Daoy (cell line): ENCODE measurements at regions not wholly inside any gene's neighbourhood (a gene's known extent, or its start where the extent isn't known, plus 50 kb on each side); places are given as distances from the start of the nearest gene placed in this dataset.
"Not testable (repeated sequence)": the region's sequence is repeated elsewhere in the genome, so short reads cannot be mapped to it uniquely, and the experiment has no call there.

Experiments
- DNase-seq: peaks from one replicate; pipeline ENCODE4 v3.0.0-alpha.2; 2015; ENCODE audit warnings: low read depth

DNA sequence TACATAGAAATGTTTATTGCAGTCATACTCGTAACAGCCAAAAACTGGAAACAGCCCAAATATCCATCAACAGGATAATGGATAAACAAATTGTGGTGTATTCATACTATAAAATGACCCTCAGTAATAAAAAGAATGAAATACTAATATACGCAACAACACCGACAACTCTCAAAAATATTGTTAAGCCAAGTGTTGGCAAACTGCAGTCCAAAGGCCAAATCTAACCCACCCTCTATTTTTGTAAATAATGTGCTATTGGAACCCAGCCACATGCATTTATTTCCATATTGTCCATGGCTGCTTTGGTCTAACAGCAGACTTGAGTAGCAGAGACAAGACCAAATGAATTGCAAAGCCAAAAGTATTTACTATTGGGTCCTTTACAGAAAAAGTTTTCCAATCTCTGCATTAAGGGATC, 151.0 kb downstream of the MREG start:
- DNase-seq, result no peak

DNA sequence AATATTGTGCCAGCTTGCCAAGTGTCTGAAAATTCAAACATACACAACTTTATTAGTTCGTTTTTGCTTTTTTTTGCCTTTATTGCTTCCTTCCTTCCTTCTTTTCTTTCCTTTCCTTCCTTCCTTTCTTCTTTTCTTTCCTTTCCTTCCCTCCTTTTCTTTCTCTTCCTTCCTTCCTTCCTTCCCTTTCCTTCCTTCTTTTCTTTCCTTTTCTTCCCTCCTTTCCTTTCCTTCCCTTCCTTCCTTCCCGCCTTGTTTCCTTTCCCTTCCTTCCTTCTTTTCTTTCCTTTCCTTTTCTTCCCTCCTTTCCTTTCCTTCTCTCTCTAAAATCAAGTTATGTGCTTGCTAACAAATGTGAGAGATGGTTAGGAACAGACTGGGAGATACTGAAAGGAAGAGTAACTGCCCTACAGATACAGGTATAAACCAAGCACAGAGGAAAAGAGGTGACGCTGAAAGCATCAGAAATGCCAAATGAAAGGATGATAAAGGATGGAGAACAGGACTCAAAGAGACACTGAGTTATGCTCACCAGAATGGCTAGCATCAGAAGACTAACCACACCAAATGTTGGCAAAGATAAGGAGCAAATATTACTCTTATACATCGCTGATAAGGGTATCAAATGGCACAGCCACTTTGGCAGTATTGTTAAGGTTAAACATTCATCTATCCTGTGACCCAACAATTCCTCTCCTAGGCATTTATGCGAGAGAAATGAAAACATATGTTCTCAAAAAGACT, 151.6 kb downstream of the MREG start:
- no peak for DNase-seq

DNA sequence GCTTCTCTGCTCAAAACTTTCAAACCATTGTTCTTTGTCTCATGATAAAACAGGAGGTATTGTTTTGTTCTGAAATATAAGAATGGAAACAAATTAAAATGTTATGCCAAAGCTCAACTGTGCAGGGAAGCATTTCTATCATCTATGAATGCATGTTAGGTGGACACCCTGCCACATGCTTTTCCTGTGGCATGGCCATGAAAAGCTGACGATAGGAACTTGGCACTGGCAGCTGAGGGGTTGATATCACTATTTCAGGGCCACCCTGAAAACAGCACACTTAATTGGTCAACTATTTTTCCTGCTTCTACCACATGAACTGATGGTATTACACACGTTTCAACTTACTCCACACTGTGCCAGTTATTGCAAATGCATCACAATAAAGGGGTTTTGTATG, 157.3 kb downstream of the MREG start:
- no peak for DNase-seq

DNA sequence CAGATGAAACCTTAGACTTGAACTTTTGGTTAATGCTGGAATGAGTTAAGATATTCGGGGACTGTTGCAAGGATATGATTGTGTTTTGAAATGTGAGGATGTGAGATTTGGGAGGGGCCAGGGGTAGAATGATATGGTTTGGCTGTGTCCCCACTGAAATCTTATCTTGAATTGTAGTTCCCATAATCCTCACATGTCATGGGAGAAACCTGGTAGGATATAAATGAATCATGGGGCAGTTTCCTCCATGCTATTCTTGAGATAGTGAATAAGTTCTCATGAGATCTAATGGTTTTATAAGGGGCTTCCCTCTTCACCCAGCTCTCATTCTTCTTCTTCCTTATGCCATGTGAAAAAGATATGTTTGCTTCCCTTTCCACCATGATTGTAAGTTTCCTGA, 158.0 kb downstream of the MREG start:
- not testable (repeated sequence) for DNase-seq

DNA sequence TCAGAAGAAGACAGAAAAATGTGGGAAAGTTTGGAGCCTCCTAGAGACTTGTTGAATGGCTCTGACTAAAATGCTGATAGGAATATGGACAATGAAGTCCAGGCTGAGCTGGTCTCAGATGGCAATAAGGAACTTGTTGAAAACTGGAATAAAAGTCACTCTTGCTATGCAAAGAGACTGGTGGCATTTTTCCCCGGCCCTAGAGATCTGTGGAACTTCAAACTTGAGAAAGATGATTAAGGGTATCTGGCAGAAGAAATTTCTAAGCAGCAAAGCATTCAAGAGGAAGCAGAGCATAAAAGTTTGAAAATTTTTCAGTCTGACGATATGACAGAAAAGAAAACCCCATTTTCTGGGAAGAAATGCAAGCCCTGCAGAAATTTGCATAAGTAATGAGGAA, 159.3 kb downstream of the MREG start:
- DNase-seq, result no peak

DNA sequence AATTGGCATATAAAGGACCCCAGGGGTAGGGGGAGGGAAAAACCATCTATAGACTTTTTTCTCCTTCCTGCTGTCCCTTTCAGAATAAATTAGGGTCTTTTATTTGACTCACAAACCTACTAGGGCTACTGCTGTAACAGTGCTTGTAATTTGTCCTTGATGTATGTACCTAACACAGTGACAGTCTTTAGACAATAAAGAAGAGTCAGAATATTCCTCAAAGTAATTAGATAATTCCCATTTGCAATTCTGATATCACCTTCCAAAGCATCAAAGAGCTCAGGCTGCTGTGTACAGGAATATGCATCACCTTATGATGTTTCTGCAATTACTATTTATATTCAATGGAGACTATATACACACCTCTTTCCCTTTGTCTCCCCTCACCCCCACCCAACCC, 161.7 kb downstream of the MREG start:
- DNase-seq, result no peak

DNA sequence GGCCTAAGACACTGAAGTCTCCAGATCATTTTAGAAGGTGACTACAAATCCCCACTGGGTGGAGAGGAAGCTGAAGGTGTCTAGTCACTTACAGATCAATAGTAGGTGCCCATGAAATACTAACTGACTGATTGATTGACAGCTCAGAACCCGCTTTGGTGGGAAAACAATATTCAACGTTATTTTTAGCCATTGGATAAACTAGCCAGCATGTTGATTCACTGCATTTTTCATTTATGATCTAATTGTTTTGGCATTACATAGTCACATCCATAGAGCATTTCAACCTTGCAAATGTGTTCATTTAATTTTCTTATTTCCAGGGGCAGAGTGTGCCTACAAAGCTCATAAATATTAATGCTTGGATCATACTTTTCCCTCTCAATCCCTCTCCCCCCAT, 162.3 kb downstream of the MREG start:
- DNase-seq, result no peak

DNA sequence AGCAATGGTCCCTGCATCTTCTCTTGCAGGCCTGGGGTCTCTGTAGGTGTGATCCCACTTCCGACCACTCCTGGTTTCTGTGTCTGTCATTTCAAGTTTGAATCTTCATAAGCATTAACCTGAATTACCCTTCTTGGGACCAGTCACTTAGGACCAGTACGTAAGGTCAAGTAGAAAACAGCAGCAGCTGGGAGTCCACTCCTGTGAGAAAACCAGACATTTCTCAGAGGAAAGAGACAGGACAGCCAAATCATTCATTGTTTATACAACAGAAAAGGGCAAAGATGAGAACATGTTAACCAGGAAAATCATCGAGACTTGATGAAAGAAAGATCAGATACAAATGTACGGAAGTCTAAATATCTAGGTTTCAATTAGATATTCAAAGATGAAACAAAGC, 163.0 kb downstream of the MREG start:
- DNase-seq, result no peak

DNA sequence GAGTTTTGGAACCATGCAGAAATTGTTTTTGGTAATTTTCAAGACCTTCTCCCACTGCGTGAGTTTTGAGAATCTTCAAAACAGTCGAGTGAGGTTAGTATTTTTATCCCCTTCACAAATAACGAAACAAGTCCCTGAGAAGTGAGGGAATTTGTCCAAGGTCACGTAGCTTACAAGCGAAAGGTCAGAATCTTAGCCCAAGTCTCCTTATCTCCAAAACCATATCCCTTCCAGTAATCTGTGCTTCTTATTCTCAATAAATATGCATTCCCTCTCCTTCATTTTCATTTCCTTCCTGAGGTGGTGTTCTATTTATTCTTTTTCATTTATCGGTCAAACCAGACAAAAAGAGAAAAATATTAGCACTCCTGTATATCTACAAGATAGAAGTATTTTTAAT, 163.6 kb downstream of the MREG start:
- no peak for DNase-seq

DNA sequence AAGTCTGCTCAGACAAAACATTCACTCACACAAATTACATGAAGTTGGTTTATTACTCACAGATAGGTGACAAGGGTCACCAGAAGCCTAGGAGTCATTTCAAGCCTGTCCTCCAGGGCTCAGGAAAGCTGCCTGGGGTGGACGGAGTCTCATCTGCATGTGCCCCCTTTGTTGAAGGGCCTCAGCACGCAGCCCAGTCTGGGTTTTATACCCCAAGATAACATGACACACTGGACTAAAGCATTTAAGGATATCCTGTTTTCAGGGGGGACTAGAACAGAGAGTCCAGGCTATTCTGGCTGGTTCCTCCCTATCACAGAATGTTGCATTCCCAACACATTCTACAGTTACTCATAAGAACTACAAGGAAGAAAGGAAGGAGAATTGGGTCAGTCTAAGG, 164.7 kb downstream of the MREG start:
- no peak for DNase-seq

DNA sequence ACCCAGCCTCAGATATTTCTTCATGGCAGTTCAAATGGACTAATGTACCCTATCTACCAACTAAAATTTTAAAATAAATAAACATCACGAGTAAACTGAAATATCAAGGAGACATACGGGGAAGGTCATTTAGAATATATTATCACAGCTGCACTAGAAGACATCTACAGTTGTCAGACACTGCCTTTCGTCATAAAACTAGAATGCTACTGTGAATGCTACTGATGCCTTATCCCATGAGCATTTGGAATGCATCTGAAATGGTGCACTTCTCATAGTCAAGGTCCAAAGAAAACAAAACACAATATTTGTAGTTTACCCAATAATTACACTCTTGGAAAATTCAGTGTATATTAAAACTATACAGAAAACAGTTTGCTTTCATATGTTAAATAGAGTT, 165.2 kb downstream of the MREG start:
- no peak for DNase-seq

DNA sequence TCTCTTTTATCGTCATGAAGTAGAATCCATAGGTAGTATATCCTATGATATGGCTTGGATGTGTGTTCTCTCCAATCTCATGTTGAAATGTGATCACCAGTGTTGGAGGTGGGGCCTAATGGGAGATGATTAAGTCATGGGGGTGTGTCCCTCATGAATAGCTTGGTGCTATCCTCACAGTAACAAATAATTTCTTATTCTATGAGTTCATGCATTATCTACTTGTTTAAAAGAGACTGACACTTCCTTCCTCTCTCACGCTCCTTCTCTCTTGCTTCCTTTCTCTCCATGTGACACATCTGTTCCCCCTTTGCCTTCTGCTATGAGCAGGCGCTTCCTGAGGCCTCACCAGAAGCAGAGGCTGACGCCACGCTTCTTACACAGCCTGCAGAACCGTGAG, 165.6 kb downstream of the MREG start:
- DNase-seq, result no peak

DNA sequence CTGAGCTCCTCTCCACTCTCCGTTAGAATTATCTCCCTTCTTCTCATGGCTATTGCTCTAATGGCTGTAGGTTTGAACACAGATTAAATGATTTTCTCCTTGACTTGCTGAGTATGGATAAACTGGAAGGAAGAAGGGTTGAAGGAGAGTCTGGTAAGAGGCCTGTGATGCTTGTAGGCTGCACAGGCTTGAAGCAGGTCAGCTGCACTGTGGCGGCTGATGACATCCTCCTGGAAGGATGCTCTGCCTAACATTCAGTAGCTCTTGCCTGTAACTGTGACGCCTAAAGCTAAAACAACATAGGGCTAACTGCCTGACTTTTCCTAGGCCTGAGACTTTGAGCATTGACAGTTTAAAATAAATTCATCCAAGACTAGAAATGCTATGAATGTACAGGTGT, 166.3 kb downstream of the MREG start:
- no peak for DNase-seq

DNA sequence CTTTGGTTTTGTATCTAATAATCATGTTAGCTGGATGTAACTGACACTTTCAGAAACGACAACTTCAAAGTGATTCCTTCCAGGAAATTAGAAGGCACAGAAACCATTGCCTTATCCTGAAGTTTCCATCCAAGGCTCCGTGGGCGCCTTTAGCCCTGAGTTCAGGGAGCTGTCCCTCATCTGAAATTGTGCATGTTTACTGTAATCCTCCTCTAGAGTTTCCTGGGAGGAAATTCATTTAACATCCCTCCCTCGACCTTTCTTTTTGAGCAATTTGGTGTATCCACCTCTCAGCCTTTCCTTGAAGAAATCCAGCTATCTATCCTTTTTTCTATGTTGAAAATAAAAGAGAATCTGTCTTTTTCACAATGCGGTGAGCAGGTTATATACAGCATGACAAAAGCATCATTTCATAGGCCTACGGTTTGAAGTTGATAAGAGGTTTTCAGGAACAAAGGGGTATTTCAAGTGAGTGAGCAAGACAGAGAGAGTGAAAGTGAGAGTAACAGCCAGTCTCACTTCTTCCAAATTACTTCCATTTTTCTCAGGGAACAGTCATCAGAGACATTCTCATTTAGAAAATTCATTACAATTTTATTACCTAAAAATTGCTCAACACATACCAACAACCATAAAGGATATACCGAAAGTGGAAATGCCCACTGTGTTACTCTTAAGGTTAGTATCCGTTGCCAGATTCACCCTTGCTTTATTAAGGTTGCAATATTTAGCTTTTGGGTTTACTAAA, 167.3 kb downstream of the MREG start:
- no peak for DNase-seq

DNA sequence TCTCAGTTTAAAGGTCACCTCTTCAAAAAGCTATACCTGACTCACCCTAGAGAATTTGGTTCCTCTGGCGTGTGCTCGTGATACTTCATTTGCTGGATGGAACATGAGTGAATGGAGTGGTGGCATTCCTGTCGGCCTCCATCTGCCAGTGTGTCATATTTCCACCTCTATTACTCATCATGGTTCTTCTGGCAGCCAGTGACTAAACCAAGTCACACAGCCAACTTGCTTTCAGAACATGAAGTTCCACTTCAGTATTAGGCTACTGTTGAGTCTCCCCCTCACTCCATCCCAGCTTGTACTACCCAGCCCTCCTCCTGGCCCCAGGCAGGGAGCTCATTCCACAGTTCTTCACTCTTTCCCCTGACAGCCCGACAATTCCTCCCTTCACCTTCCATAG, 169.8 kb downstream of the MREG start:
- peak; percentile 85 for DNase-seq

DNA sequence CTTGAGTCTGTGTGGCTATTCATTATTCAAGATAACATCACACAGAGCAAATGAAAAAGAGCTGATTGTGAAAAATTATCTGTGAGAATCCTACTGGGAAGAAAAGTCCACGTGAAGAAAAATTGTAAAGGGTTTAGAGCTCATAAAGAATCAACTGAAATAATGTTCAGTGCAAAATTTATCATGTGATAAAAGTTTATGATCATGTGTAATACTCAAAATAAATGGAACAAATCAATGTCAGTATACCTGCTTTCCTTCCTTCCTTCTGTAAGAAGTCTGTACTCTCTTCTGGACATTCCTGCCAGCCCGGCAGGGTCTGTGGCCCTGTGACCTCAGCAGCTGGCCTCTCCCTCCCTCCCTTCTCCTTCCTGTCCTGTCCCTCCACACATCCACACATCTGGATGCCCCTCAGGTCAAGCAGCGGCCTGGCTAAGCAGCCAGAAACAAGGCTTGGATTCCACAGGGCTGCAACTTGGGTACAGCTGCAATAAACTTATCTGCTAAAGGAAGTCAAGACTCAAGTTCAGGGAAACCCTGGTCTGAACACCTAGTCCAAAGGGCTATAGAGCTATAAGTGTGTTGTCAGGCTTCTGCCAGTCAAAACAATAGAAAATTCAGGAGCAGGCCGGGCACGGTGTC, 172.1 kb downstream of the MREG start:
- no peak for DNase-seq

DNA sequence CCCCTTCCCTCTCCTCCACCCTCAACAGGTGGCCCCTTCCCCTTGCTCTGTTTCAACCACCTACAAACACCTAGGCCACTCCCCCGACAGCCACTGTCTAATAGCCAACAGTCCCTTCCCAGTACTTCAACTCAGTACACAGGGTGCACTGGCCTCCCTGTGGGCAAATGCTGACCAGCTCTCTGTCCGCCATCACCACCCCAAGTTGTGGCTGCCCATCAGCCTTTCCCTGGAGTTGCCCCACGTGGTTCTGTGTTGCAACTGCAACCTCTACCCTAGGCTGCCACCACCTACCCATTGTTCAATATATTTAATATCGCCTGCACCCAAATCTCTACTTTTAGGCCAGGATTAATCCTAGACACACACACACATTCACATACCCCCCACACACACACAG, 173.5 kb downstream of the MREG start:
- no peak for DNase-seq

DNA sequence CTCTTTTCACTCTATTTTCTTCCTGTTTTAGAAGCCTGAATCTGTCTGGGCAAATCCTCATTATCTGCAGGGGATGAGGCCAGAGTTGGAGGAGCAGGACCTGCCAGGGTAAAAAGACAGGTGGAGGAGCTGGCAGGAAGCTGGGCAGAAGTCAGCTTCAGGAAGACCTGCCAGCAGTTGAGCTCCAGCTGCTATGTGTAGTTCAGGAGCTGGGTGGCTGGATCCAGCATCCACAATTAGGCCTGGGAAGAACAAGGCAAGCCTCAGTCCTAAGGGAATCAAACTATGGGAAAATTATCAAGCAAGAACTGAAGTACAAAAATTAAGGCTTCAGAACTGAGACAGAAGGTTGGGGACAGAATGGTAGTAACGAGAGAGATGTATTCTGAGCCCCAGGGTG, 174.0 kb downstream of the MREG start:
- no peak for DNase-seq

DNA sequence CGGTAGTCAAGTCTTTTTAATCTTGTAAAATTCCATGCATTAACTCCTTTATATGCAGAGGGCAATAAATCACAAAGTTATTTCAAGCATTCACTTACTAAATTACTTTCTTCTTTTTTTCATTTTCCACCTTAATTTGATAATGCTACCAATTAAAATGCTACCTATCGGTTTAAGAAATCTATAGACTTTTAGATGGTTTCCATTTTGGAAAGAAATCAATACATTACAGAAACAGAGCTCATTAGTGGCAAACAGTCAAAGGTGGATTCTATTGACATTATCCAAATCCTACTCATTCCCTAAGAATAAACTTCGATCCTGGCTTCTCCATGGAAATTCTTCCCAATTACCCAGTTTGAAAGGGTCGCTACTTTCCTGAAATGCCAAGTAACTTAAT, 176.5 kb downstream of the MREG start:
- no peak for DNase-seq

DNA sequence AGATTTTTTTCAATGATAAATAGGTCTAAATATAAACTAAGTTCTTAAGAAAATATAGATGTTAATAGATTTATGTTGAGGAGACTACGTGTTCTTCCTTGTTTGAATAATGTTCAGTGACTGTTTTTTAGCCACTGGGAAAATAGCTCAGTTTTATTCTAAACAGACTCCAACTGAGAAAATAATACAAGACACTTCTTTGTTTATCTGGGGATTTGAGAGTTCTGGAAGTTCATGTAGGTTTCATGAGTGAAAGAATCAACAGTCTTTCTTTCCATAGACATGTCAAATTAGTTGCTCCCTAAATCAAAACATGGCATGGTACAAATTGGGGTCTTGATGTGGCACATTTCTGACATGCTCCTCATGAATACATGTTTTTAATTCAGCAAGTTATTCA, 177.7 kb downstream of the MREG start:
- no peak for DNase-seq

DNA sequence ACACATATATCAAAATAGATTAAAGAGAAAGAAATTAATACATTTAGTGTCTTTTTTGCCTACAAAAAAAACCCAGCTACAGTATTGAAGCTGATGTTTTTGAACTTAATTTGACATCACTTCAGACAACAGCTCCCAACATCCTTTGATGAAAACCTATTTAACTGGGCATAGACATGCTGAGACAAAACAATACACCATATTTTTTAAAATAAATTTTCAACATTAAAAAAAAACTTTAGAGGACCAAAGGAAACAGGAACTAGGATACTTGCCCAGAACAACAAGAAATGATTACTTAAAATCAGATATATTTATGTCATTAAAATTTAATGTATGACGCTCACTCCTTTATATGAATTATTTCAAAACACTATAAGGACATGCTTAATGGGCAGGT, 178.1 kb downstream of the MREG start:
- DNase-seq, result no peak

DNA sequence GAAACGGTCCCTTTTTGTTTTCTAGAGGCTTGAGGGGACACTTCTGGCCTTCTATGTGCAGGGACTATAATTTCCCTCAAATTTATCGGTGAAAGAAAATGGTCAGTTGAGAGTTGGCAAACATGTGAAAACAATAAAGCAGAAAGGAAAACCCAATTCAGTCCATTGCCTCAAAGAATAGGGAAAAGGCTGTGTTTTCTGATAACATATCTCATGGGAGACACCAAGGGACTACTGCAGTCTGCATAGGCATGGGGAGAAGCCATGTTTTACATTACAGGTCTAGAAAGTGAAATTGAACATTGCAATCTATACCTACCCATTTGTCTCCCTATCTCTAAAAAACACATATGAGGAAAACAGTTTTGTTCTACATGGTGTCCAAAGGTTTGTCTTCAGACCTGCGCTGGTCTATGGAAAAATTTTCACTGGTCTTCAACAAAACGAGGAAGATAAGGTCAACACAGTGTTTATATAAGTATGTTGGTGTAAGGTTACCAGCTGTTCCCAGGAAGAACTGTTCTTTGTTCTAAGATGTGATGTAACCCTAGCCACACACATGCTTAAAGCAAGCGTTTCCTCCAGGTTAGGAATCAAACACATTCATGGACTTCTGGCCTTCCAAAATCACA, 179.7 kb downstream of the MREG start:
- DNase-seq, result peak; percentile 46

DNA sequence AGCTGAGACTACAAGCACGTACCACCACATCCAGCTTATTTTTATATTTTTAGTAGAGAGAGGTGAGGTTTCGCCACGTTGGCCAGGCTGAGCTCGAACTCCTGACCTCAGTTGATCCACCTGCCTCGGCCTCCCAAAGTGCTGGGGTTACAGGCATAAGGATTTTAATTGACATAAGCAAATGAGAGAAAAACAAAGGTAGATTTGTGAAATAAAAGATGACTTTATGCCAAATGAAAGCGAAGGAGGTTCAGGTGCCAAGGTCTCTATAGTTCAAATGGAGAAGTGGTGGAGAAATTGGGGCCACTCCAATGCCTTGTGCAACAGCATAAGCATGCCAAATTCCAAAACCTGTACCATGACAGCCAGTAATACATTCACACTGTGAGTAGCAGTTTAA, 180.6 kb downstream of the MREG start:
- no peak for DNase-seq
